ENCODE measurements at regions not wholly inside any gene's neighbourhood (a gene's known extent, or its start where the extent isn't known, plus 50 kb on each side); places are given as distances from the start of the nearest gene placed in this dataset.

GRCh38 chr7:149638566-149639320 lies 134.6 kb downstream of the ZNF467 start:
- Histone ChIP-seq H3K27ac (no peak overlapping the region), H3K36me3 (no peaks in the 10 kb centered on the region), H3K9me3 (no peaks in the 10 kb centered on the region), H3K4me3 (no peak overlapping the region), H3K4me1 (no peaks in the 10 kb centered on the region), H3K27me3 (peaks cover 0 to 10% (median 0%) of the 10 kb centered on the region in 9 donors)
- no peak for TF ChIP-seq CTCF (IDR thresholded peaks at IDR 0.05)
- TF ChIP-seq POLR2A (IDR thresholded peaks at IDR 0.05): no peak
- no peak for DNase-seq
- ATAC-seq: peak in 1 of 4 donors; percentile 9
- intact Hi-C loops (cut with DNase I): loop anchor here in 1 of 10 donors (2.0 kb wide), 1 partner anchor 70 kb away; no protein-coding TSS in a partner anchor
- 84 to 92% (median 88%) methylated on average over 5 of the region's 5 CpGs for WGBS, 4 donors

GRCh38 chr7:149637911-149638565 lies 135.3 kb downstream of the ZNF467 start:
- TF ChIP-seq CTCF (IDR thresholded peaks at IDR 0.05) (no peak), POLR2A (IDR thresholded peaks at IDR 0.05) (no peak)
- DNase-seq (no peak), ATAC-seq (no peak)
- Histone ChIP-seq H3K36me3 (no peaks in the 10 kb centered on the region), H3K9me3 (no peaks in the 10 kb centered on the region), H3K27ac (no peak overlapping the region), H3K4me3 (no peak overlapping the region), H3K27me3 (peaks cover 0 to 10% (median 0%) of the 10 kb centered on the region in 9 donors), H3K4me1 (no peaks in the 10 kb centered on the region)
- intact Hi-C loops (cut with DNase I): loop anchor here in 1 of 10 donors (2.0 kb wide), 1 partner anchor 71 kb away; no protein-coding TSS in a partner anchor
- WGBS, 4 donors: 82 to 94% (median 85%) methylated on average over 6 to 9 of the region's 9 CpGs

- 48 to 59% (median 54%) methylated on average over 10 of the region's 10 CpGs for WGBS, 4 donors
- H3K9me3 ChIP-seq: no peaks in the 10 kb centered on the region
- intact Hi-C loops (cut with DNase I): no loop called here
- peaks cover 0 to 10% (median 0%) of the 10 kb centered on the region in 9 donors for H3K27me3 ChIP-seq
- DNase-seq (peak in 1 of 5 donors; percentile 1), ATAC-seq (no peak)
- no peak for TF ChIP-seq POLR2A (IDR thresholded peaks at IDR 0.05)
- TF ChIP-seq CTCF (IDR thresholded peaks at IDR 0.05): no peak
- no peaks in the 10 kb centered on the region for H3K4me1 ChIP-seq
- H3K27ac ChIP-seq: no peak overlapping the region
- H3K36me3 ChIP-seq: no peaks in the 10 kb centered on the region
- H3K4me3 ChIP-seq: no peak overlapping the region
Observed at GRCh38 chr7:149635561-149636329, 137.6 kb downstream of the ZNF467 start.
